ENCODE measurements at regions not wholly inside any gene's neighbourhood (a gene's known extent, or its start where the extent isn't known, plus 50 kb on each side); places are given as distances from the start of the nearest gene placed in this dataset.

- TF ChIP-seq EZH2 (IDR thresholded peaks at IDR 0.05; ENCODE audit: low read length, missing control alignments) = no peak
- TF ChIP-seq, protein P1, sequence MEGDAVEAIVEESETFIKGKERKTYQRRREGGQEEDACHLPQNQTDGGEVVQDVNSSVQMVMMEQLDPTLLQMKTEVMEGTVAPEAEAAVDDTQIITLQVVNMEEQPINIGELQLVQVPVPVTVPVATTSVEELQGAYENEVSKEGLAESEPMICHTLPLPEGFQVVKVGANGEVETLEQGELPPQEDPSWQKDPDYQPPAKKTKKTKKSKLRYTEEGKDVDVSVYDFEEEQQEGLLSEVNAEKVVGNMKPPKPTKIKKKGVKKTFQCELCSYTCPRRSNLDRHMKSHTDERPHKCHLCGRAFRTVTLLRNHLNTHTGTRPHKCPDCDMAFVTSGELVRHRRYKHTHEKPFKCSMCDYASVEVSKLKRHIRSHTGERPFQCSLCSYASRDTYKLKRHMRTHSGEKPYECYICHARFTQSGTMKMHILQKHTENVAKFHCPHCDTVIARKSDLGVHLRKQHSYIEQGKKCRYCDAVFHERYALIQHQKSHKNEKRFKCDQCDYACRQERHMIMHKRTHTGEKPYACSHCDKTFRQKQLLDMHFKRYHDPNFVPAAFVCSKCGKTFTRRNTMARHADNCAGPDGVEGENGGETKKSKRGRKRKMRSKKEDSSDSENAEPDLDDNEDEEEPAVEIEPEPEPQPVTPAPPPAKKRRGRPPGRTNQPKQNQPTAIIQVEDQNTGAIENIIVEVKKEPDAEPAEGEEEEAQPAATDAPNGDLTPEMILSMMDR (conservative IDR thresholded peaks at IDR 0.05 in 1 of 2, IDR thresholded peaks at IDR 0.05 in 1 of 2; ENCODE audit: low read depth in 1 of 2, low read length in 2 of 2) = no peak
Measured at GRCh38 chr4:151618858-151619257, 141.9 kb downstream of the GATB start.

All from fibroblast of lung (primary cell).